H1 (cell line): ENCODE measurements at regions not wholly inside any gene's neighbourhood (a gene's known extent, or its start where the extent isn't known, plus 50 kb on each side); places are given as distances from the start of the nearest gene placed in this dataset.

Experiments used
- GTF2F1 ChIP-seq: IDR thresholded peaks from 2 replicates; pipeline ENCODE4 v1.6.1; 2012; ENCODE audit warnings: low read depth, low read length, improper control_type of control experiment, borderline replicate concordance
- MAFK ChIP-seq: IDR thresholded peaks from 2 replicates; pipeline ENCODE4 v1.6.1; 2012; ENCODE audit warnings: low read depth, mild to moderate bottlenecking, improper control_type of control experiment, low read length
- TCF12 ChIP-seq: IDR thresholded peaks from 2 replicates; pipeline ENCODE4 v1.6.1; 2011; ENCODE audit warnings: low read depth, mild to moderate bottlenecking, low read length

- TF ChIP-seq GTF2F1, result no peak
- TF ChIP-seq TCF12, result no peak
- no peak for TF ChIP-seq MAFK
- TF ChIP-seq, all 59 proteins: peak for 0
These were observed 206.1 kb downstream of the ZFP36L2 start (continued) for GRCh38 chr2:43020296-43020695.
